T-helper 2 cell treated with Interferon-gamma antibody and Interleukin-4, amounts not matched to agents 100 ng/mL and 5 ng/mL, for 36 hours (primary cell): ENCODE measurements at regions not wholly inside any gene's neighbourhood (a gene's known extent, or its start where the extent isn't known, plus 50 kb on each side); places are given as distances from the start of the nearest gene placed in this dataset.

Experiments used
- intact Hi-C: fragments of 100-400 bp; cut with micrococcal nuclease; formaldehyde crosslinking; loops from one replicate; pipeline ENCODE4 v1.15.1; 2023

- intact Hi-C loops, result loop anchor here (5.0 kb wide), 1 partner anchor 171 kb away; no protein-coding TSS in a partner anchor
These were observed 144.9 kb upstream of the AHR start for GRCh38 chr7:17153536-17153935.

- intact Hi-C loops, result loop anchor here (2.0 to 5.0 kb wide), 2 partner anchors 17 to 228 kb away; no protein-coding TSS in a partner anchor
These were observed 142.9 kb upstream of the AHR start for GRCh38 chr7:17155529-17155928.

- intact Hi-C loops, result loop anchor here (2.0 to 5.0 kb wide), 2 partner anchors 77 to 231 kb away; no protein-coding TSS in a partner anchor
These were observed 140.2 kb upstream of the AHR start for GRCh38 chr7:17158261-17158660.

- intact Hi-C loops, result loop anchor here (2.0 to 5.0 kb wide), 2 partner anchors 75 to 232 kb away; no protein-coding TSS in a partner anchor
These were observed 138.9 kb upstream of the AHR start for GRCh38 chr7:17159500-17160037.

GRCh38 chr7:17166824-17167379 lies 131.6 kb upstream of the AHR start:
- intact Hi-C loops, result no loop called here

GRCh38 chr7:17168416-17168815 lies 130.0 kb upstream of the AHR start:
- intact Hi-C loops, result no loop called here

GRCh38 chr7:17171427-17171826 lies 127.0 kb upstream of the AHR start:
- intact Hi-C loops, result no loop called here

GRCh38 chr7:17176371-17177032 lies 122.0 kb upstream of the AHR start:
- intact Hi-C loops, result no loop called here

GRCh38 chr7:17178545-17178944 lies 119.9 kb upstream of the AHR start:
- intact Hi-C loops, result no loop called here

GRCh38 chr7:17181482-17181881 lies 117.0 kb upstream of the AHR start:
- intact Hi-C loops, result no loop called here

- intact Hi-C loops, result no loop called here
These were observed 114.7 kb upstream of the AHR start for GRCh38 chr7:17183630-17184328.

- intact Hi-C loops, result no loop called here
These were observed 113.4 kb upstream of the AHR start for GRCh38 chr7:17184805-17185689.

- intact Hi-C loops, result no loop called here
These were observed 112.8 kb upstream of the AHR start for GRCh38 chr7:17185690-17186070.

- intact Hi-C loops, result no loop called here
These were observed 111.5 kb upstream of the AHR start for GRCh38 chr7:17186745-17187530.

- intact Hi-C loops, result no loop called here
These were observed 103.8 kb upstream of the AHR start for GRCh38 chr7:17194656-17195055.

- intact Hi-C loops, result no loop called here
These were observed 102.9 kb upstream of the AHR start for GRCh38 chr7:17195576-17195975.

- intact Hi-C loops, result no loop called here
These were observed 92.5 kb upstream of the AHR start for GRCh38 chr7:17205910-17206309.

- intact Hi-C loops, result no loop called here
These were observed 92.0 kb upstream of the AHR start for GRCh38 chr7:17206349-17206905.

GRCh38 chr7:17207220-17207619 lies 91.2 kb upstream of the AHR start:
- intact Hi-C loops, result no loop called here

GRCh38 chr7:17209101-17209500 lies 89.4 kb upstream of the AHR start:
- intact Hi-C loops, result no loop called here
